A673 (cell line): ENCODE measurements at regions not wholly inside any gene's neighbourhood (a gene's known extent, or its start where the extent isn't known, plus 50 kb on each side); places are given as distances from the start of the nearest gene placed in this dataset.

Experiments used
- EZH2 ChIP-seq: fragments of 200-600 bp; sonication (generic); IDR thresholded peaks from 2 replicates; pipeline ENCODE4 v1.6.1; 2017; ENCODE audit warnings: borderline replicate concordance, low read depth, mild to moderate bottlenecking, mixed read lengths, antibody characterized with exemption, low read length; ENCODE audit not compliant: poor library complexity, severe bottlenecking
- TF ChIP-seq, protein P1 (sequence below): fragments of 300-800, 200-600 bp; sonication (generic); conservative IDR thresholded peaks from 2 replicates; pipeline ENCODE4 v1.5.1; 2017; ENCODE audit warnings: low read depth, mild to moderate bottlenecking, antibody characterized with exemption, low read length, moderate library complexity, mixed read lengths

DNA sequence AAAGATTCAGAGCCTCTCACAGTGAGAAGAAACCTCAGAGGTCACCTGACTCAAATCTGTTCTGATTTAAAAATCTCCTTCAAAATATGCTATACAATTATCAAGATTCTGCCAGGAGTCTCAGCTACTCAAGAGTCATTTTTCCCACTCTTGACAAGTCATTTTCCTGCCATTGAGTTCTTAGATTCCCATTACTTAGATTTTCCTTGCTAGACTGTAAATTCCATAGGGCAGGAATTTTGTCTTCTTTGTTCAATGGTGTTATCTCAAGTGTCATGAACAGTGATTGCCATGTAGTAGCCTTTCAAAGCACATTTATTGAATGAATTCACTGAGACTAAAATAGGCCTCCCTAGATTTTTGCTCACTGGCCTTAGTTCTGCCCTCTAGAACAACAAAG lies 95.9 kb downstream of the PCTP start:
- TF ChIP-seq, protein P1, sequence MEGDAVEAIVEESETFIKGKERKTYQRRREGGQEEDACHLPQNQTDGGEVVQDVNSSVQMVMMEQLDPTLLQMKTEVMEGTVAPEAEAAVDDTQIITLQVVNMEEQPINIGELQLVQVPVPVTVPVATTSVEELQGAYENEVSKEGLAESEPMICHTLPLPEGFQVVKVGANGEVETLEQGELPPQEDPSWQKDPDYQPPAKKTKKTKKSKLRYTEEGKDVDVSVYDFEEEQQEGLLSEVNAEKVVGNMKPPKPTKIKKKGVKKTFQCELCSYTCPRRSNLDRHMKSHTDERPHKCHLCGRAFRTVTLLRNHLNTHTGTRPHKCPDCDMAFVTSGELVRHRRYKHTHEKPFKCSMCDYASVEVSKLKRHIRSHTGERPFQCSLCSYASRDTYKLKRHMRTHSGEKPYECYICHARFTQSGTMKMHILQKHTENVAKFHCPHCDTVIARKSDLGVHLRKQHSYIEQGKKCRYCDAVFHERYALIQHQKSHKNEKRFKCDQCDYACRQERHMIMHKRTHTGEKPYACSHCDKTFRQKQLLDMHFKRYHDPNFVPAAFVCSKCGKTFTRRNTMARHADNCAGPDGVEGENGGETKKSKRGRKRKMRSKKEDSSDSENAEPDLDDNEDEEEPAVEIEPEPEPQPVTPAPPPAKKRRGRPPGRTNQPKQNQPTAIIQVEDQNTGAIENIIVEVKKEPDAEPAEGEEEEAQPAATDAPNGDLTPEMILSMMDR, result no peak
- TF ChIP-seq EZH2, result no peak
